Lower lobe of right lung (tissue), 2 donors: ENCODE measurements at regions not wholly inside any gene's neighbourhood (a gene's known extent, or its start where the extent isn't known, plus 50 kb on each side); places are given as distances from the start of the nearest gene placed in this dataset.

ENCODE experiments used
- ATAC-seq, 2 donors: fragments of 200-7000 bp; cut with Tn5 transposase; one replicate each; pipeline ENCODE4 v1.9.1; 2020 to 2022; ENCODE audit warnings: mild to moderate bottlenecking in 2 of 2, moderate library complexity in 2 of 2
- DNase-seq: peaks from one replicate; pipeline ENCODE4 v3.0.0-alpha.2; 2020
- H3K27ac ChIP-seq: fragments of 200-600 bp; one replicate; pipeline ENCODE4 v1.8.0; 2022
- H3K27me3 ChIP-seq: fragments of 200-600 bp; one replicate; pipeline ENCODE4 v1.8.0; 2022; ENCODE audit warnings: low read depth
- H3K36me3 ChIP-seq: fragments of 200-600 bp; one replicate; pipeline ENCODE4 v1.8.0; 2022; ENCODE audit warnings: mild to moderate bottlenecking
- H3K4me1 ChIP-seq: fragments of 200-600 bp; one replicate; pipeline ENCODE4 v1.8.0; 2022
- H3K4me3 ChIP-seq: fragments of 200-600 bp; one replicate; pipeline ENCODE4 v1.8.0; 2022; ENCODE audit warnings: mild to moderate bottlenecking
- H3K9me3 ChIP-seq: fragments of 200-600 bp; one replicate; pipeline ENCODE4 v1.8.0; 2022
- CTCF ChIP-seq: fragments of 200-600 bp; IDR thresholded peaks from one replicate; pipeline ENCODE4 v1.8.0; 2022; ENCODE audit warnings: antibody characterized with exemption, mild to moderate bottlenecking
- intact Hi-C: fragments of 100-400 bp; cut with DNase I; formaldehyde crosslinking; loops from one replicate; pipeline ENCODE4 v1.11.0; 2022
- donor health status: DM: no; HTN: yes; CAD: no; lungs with severe emphysema.

GRCh38 chr16:51440131-51440889 is 289.2 kb upstream of the SALL1 start:
- intact Hi-C loops, result no loop called here
- no peak for TF ChIP-seq CTCF
- Histone ChIP-seq H3K27ac (no peak overlapping the region), H3K27me3 (peaks cover 9% of the 10 kb centered on the region), H3K9me3 (no peaks in the 10 kb centered on the region), H3K4me3 (no peak overlapping the region), H3K36me3 (no peaks in the 10 kb centered on the region), H3K4me1 (no peaks in the 10 kb centered on the region)
- DNase-seq (no peak), ATAC-seq (no peak)

GRCh38 chr16:51439271-51439670 is 288.2 kb upstream of the SALL1 start:
- no peaks in the 10 kb centered on the region for H3K4me1 ChIP-seq
- intact Hi-C loops, result no loop called here
- H3K27me3 ChIP-seq, result peaks cover 9% of the 10 kb centered on the region

GRCh38 chr16:51436742-51437141 is 285.7 kb upstream of the SALL1 start:
- Histone ChIP-seq H3K36me3 (no peaks in the 10 kb centered on the region), H3K27me3 (peaks cover 9% of the 10 kb centered on the region), H3K27ac (no peak overlapping the region), H3K4me1 (no peaks in the 10 kb centered on the region), H3K9me3 (no peaks in the 10 kb centered on the region), H3K4me3 (no peak overlapping the region)
- intact Hi-C loops, result no loop called here
- DNase-seq (no peak), ATAC-seq (no peak)
- TF ChIP-seq CTCF, result no peak

More at GRCh38 chr16:51439271-51439670, 288.2 kb upstream of the SALL1 start:
- Histone ChIP-seq H3K9me3 (no peaks in the 10 kb centered on the region), H3K27ac (no peak overlapping the region), H3K36me3 (no peaks in the 10 kb centered on the region), H3K4me3 (no peak overlapping the region)
- DNase-seq (no peak), ATAC-seq (no peak)
- no peak for TF ChIP-seq CTCF

GRCh38 chr16:51434567-51435198 is 283.6 kb upstream of the SALL1 start:
- Histone ChIP-seq H3K27ac (no peak overlapping the region), H3K9me3 (no peaks in the 10 kb centered on the region), H3K4me1 (no peaks in the 10 kb centered on the region), H3K27me3 (no peaks in the 10 kb centered on the region), H3K4me3 (no peak overlapping the region), H3K36me3 (no peaks in the 10 kb centered on the region)
- intact Hi-C loops, result no loop called here
- TF ChIP-seq CTCF, result no peak
- DNase-seq (no peak), ATAC-seq (no peak)

GRCh38 chr16:51433599-51433998 is 282.5 kb upstream of the SALL1 start:
- ATAC-seq (no peak), DNase-seq (no peak)
- H3K36me3 ChIP-seq, result no peaks in the 10 kb centered on the region
- no peak for TF ChIP-seq CTCF
- intact Hi-C loops, result no loop called here
- H3K27ac ChIP-seq, result no peak overlapping the region
- H3K9me3 ChIP-seq, result no peaks in the 10 kb centered on the region
- H3K27me3 ChIP-seq, result no peaks in the 10 kb centered on the region
- H3K4me3 ChIP-seq, result no peak overlapping the region
- H3K4me1 ChIP-seq, result no peaks in the 10 kb centered on the region
